NCI-H82 treated with DMSO at 0.1 percent for 48 hours (cell line): ENCODE measurements at regions not wholly inside any gene's neighbourhood (a gene's known extent, or its start where the extent isn't known, plus 50 kb on each side); places are given as distances from the start of the nearest gene placed in this dataset.
"Not testable (repeated sequence)": the region's sequence is repeated elsewhere in the genome, so short reads cannot be mapped to it uniquely, and the experiment has no call there.

Source experiments
- DNase-seq: peaks from one replicate; lab custom pipeline; 2025; ENCODE audit not compliant: unreplicated experiment; lab: John Stamatoyannopoulos, UW

GRCh38 chr2:128593518-128593878, 274.8 kb upstream of the HS6ST1 start:
- no peak for DNase-seq

DNA sequence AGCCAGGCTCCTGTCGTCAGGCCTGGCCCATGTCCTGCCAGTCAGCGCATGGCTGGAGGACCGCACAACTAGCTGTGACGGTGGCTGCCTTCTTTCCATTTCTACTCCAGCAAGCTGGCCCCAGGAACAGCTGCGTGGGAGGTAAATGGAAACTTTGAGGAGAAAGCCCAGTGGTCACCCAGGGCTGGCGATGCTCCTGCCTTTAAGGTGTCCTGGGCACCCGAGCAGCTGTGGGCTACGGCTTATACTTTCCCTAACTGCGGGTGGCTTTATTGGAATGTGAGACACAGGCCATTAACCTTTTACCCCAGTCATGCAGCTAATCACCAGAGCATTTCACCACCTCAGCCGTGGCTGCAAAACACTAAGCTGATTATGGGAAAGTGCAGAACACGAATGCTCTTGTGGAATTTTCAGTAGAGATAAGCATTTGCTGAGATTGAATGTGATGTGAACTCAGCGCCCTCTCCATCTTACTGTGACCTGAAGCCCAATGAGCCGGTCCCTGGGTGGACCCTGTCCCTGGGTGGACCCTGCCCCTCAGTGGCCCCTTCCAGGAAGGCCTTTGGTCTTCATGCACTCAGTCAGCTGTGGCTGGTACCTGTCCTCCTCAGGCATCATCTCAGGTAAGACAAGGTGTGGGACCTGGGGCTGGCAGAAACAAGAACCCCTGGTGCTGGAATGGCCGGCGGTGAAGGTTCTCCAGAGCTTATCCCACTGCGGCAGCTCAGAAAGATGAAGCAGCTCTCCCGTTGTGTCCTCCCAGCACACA, 275.4 kb upstream of the HS6ST1 start:
- peak; percentile 50 for DNase-seq

GRCh38 chr2:128594651-128594910, 275.9 kb upstream of the HS6ST1 start:
- DNase-seq, result no peak

DNA sequence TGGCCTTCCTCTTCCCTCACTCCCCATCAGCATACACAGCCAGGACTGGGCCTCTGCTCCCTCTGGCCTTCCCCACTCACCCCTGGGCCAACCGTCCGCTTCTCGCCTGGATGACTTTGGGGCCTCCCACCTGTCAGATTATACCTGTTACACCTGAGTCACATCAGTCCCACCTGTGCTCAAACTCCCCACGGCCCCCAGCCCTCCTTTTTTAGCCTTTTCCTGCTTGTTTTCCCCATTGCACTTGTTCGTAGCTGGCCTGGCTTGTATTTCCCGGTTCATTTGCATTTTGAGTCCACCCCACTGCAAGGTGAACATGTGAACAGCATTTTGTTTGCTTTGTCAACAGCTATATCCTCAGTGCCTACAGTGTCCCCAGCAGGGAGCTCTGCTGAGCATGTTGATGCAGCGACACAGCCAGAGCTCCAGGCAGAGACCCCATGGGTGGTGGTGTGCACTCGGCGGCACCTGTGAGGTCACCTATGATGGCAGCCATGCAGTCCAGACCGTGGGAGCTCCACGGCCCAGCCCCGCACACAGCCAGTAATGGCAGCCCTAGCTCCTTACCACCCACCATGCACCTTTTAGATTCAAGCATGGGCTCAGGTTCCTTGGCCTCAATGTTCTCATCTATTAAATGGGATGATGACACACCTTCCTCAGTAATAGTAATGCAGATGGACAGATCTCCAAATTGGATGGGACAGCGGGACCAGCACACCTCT, 276.4 kb upstream of the HS6ST1 start:
- no peak for DNase-seq

DNA sequence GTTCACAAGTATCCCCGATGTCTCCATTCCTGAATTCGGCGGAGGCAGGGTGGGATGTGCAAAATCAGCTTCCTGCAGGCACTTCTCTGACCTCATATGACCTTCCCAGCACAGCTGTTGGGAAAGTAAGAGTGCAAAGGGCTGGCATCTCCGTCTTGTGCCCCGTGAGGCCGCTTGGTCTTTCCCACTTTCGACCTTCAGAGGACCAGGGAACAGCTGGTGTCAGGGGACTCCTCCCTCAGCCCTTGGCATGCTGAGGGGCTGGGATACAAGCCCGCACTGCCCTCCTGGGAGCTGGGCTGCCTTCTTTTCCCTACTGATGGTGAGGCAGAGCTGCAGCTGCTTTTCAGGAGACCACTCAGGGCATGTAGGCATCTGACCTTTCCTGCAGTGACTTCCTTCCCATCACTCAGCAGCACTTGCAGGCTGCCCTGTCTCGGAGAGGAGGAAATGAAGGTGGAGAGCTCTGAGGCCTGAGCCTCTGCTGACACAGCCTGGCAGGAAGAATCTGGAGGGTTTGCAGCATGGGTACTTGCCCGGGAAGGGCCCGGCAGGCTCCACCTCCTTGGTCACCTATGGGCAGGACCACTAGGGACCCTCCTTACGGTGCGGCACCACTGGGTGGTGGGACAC, 277.2 kb upstream of the HS6ST1 start:
- no peak for DNase-seq

- no peak for DNase-seq
Measured at GRCh38 chr2:128596396-128597120, 277.9 kb upstream of the HS6ST1 start.

GRCh38 chr2:128597121-128597762, 278.6 kb upstream of the HS6ST1 start:
- no peak for DNase-seq

- DNase-seq, result not testable (repeated sequence)
Measured at GRCh38 chr2:128598260-128598659, 279.6 kb upstream of the HS6ST1 start.

- no peak for DNase-seq
Measured at GRCh38 chr2:128598862-128599441, 280.3 kb upstream of the HS6ST1 start.

GRCh38 chr2:128599700-128600099, 281.0 kb upstream of the HS6ST1 start:
- no peak for DNase-seq

DNA sequence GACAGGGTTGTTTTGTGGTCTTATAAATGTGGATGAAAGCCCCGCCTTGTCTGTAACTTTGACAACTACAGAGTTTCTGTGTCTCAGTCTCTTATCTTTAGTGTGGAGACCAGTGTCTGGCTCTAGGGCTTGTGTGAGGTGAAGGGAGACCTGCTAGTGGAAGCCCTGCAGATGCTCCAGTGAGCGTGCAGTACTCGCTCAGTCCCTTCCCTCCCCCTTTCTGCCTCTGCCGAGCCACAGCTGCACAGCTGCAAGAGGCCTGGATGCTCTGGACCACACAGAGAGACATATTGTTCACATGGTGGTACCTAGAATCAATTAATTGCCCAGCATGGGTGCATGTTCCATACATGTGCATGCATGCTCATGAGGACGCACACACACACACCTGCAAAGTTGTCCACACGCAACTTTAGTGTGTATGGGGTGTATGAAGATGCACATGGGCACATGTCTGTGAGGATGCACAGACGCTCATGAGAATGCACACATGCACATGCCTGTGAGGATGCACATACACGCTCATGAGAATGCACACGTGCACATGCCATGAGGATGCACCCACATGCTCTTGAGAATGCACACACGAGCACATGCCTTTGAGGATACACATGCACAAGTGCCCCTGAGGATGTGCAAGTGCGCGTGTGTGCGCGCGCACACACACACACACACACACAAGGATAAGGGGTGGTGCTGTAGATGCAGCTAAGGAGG, 282.1 kb upstream of the HS6ST1 start:
- DNase-seq, result no peak

DNA sequence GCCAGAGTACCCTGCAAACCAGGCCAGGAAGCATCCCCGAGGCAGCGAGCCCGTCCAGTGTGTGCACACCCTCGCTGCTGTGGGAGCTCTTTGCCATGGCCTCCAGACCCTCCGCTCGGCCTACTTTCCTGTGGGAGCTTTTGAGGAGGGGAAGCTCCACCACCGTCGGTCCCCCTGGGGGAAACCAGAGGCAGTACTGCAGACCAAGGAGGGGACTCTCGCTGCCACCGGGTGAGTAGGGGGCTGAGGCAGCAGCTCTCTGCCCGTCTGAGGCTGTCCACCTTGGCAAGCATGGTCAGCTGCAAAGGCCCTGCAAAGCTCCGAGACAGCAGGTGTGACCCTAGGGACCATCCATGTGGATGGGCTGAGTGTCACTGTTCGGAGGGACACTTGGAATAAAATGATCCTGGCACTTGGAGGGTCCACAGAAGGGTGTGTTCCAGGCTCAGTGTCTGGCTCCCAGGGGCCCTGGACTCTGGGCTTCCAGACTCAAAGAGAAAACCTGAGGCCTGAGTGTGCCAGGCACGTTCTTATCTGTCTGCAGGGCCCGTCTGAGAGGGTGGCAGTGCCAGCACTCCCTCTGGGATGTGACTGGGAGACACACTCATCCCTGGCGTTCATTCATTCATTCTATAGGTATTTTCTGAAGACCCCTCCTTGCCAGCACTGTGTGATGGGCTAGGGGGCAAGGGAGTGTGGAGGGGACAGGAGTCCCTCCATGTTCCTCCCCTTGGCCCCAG, 282.8 kb upstream of the HS6ST1 start:
- no peak for DNase-seq

GRCh38 chr2:128602038-128602698, 283.5 kb upstream of the HS6ST1 start:
- DNase-seq, result no peak

GRCh38 chr2:128602699-128603101, 284.0 kb upstream of the HS6ST1 start:
- DNase-seq, result no peak

DNA sequence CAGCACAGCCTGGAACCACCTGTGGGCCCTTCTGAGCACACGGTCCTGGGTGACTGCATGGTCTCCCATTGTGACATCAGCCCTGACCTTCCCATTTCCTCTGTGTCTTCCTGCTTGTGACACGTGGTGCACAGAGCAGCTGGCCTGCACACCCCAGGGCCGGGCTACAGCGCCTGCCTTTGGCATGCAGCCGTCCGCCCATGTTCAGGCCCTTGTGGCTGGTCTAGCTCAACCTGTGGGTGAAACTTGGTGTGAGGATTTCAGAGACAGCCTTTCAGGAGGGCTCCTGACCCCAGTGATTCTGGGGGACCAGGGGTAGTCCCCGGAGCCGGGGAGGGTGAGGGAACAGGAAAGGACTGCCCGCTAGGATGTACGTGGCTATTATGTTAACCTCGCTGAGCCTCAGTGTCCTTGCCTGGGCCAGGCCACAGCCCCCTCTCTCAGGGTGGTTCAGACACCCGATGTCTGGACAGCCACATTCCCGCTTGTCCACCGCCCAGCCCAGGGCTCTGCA, 284.8 kb upstream of the HS6ST1 start:
- DNase-seq, result no peak

DNA sequence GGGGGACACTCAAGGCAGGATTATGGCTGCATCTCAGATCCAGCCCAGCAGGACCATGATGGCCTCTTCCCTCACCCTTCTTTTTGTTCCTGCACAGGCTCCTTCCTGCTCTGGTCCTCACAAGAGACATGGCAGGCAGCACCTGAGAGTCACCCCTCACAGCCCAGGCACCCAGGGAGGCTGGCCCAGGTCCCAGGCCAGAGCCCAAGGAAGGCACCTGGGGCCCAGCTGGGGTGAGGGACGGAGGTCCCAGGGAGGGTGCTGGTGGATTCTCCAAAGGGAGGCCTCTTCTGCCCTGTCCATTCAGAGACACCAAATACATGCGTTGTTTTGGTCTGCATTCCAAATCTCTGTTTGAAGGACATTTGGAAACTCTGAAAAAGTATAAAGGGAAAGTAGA, 285.4 kb upstream of the HS6ST1 start:
- no peak for DNase-seq

- DNase-seq, result not testable (repeated sequence)
Measured at GRCh38 chr2:128604581-128604980, 285.9 kb upstream of the HS6ST1 start.

DNA sequence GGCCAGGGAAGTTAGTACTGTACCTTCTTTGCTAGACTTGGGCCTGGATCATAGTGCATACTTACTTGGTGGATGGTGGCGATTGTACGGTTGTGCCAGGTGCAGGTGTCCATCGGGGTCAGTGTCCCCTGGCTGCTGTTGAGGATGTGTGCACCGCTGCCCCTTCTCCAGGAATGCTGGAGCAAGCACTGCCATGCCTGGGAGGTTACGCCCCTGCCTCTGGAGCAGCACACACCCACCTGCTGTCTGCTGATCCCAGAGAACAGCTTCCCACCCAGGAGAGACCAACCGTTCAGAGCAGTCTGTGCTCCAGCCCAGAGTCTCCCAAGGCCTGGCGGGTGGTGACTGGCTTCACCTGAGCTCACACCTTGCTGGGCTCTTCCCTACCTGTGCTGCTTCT, 286.8 kb upstream of the HS6ST1 start:
- DNase-seq, result no peak

DNA sequence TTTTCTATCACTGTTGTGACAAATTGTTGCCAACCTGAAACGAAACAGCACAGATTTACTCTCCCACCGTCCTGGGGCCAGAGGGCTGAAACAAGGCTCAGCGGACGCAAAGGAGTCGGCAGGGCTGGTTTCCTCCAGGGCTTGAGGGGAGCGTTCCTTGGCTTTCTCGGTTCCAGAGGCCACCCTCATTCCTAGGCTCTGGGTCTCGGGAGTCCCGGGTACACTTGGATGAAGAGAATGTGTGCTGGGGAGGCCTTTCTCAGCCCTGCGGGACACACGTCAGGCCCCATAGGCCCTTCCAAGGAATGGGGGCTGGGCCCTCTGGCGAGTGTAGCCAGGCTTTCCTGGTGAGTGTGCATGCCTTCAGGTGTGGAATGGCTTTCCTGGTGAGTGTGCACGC, 287.3 kb upstream of the HS6ST1 start:
- DNase-seq, result no peak
